ENCODE measurements at regions not wholly inside any gene's neighbourhood (a gene's known extent, or its start where the extent isn't known, plus 50 kb on each side); places are given as distances from the start of the nearest gene placed in this dataset.

DNA sequence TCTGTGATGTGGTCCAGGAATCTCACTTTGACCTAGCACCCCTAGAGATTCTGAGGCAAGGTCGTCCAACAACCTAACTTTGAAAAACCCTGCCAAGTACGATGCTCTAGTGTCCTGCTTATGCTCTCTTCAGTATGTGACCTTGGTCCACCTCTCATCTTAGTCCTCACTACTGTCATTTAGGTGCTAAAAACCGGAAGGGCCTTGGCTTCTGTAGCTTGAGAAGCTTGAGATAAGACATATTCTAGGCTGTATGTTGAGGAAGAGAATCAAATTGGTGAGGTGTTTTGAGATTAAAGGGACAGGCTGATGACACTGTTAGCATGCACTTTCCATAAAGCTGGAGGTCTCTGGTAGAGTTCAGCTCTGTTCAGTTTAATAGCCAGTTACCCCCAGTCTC, 57.0 kb upstream of the MTPN start:
- no peak for TF ChIP-seq POLR2A (IDR thresholded peaks at IDR 0.05)
- TF ChIP-seq, protein P1, sequence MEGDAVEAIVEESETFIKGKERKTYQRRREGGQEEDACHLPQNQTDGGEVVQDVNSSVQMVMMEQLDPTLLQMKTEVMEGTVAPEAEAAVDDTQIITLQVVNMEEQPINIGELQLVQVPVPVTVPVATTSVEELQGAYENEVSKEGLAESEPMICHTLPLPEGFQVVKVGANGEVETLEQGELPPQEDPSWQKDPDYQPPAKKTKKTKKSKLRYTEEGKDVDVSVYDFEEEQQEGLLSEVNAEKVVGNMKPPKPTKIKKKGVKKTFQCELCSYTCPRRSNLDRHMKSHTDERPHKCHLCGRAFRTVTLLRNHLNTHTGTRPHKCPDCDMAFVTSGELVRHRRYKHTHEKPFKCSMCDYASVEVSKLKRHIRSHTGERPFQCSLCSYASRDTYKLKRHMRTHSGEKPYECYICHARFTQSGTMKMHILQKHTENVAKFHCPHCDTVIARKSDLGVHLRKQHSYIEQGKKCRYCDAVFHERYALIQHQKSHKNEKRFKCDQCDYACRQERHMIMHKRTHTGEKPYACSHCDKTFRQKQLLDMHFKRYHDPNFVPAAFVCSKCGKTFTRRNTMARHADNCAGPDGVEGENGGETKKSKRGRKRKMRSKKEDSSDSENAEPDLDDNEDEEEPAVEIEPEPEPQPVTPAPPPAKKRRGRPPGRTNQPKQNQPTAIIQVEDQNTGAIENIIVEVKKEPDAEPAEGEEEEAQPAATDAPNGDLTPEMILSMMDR (IDR thresholded peaks at IDR 0.05), result no peak
